ENCODE measurements at regions not wholly inside any gene's neighbourhood (a gene's known extent, or its start where the extent isn't known, plus 50 kb on each side); places are given as distances from the start of the nearest gene placed in this dataset.

GRCh38 chr20:22387452-22387851 lies 196.9 kb downstream of the FOXA2 start:
- TF ChIP-seq CTCF (IDR thresholded peaks at IDR 0.05; ENCODE audit: low read depth, low read length, poor library complexity, severe bottlenecking) (no peak), EZH2phosphoT487 (IDR thresholded peaks at IDR 0.05; ENCODE audit: borderline replicate concordance, low read length) (no peak)

All from DOHH2 (cell line).